Body of pancreas (tissue), 4 donors: ENCODE measurements at regions not wholly inside any gene's neighbourhood (a gene's known extent, or its start where the extent isn't known, plus 50 kb on each side); places are given as distances from the start of the nearest gene placed in this dataset.

Experiments
- POLR2A ChIP-seq, 3 donors: fragments of 450-650 bp; IDR thresholded peaks; one replicate each; pipeline ENCODE4 v1.6.1; 2016; ENCODE audit warnings: antibody characterized with exemption in 3 of 3, mild to moderate bottlenecking in 2 of 3
- TF ChIP-seq, protein P1 (sequence below), 7 experiments: fragments of 450-650 bp in 4 of 7; fragments of 200-600 bp in 3 of 7; sonication (generic) in 3 of 7; IDR thresholded peaks; one replicate each; pipeline ENCODE4 v1.5.1; 2016 to 2019; ENCODE audit warnings: antibody characterized with exemption in 7 of 7

DNA sequence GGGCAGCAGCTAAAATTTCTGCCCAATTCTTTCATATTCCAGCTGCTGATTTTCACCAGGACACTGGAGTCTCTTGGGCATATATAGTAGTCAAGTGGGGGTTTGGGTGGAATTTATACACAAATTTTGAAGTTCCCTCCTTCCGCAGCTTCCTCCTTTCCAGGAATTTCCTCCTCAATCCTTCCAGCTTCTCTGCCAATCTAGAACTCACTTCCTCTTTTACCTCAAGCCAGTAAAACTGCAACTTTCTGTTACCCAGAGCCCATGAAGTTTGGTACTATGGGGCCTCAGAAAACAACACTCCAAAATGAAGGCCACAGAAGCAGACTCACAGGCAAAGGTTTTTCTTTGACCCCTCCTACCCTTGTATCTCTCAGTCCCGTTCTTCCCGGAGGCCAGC lies 51.7 kb upstream of the G2E3 start:
- TF ChIP-seq, protein P1, sequence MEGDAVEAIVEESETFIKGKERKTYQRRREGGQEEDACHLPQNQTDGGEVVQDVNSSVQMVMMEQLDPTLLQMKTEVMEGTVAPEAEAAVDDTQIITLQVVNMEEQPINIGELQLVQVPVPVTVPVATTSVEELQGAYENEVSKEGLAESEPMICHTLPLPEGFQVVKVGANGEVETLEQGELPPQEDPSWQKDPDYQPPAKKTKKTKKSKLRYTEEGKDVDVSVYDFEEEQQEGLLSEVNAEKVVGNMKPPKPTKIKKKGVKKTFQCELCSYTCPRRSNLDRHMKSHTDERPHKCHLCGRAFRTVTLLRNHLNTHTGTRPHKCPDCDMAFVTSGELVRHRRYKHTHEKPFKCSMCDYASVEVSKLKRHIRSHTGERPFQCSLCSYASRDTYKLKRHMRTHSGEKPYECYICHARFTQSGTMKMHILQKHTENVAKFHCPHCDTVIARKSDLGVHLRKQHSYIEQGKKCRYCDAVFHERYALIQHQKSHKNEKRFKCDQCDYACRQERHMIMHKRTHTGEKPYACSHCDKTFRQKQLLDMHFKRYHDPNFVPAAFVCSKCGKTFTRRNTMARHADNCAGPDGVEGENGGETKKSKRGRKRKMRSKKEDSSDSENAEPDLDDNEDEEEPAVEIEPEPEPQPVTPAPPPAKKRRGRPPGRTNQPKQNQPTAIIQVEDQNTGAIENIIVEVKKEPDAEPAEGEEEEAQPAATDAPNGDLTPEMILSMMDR (IDR thresholded peaks at IDR 0.05) = no peak
- TF ChIP-seq POLR2A (IDR thresholded peaks at IDR 0.05) = no peak
